Gastrocnemius medialis (tissue), 4 donors: ENCODE measurements at regions not wholly inside any gene's neighbourhood (a gene's known extent, or its start where the extent isn't known, plus 50 kb on each side); places are given as distances from the start of the nearest gene placed in this dataset.

Source experiments
- ATAC-seq, 2 donors: fragments of 150-250 bp; one replicate each; pipeline ENCODE4 v1.9.1; 2016
- DNase-seq, 2 donors: peaks; one replicate each; pipeline ENCODE4 v3.0.0-alpha.2; 2019
- H3K27ac ChIP-seq, 4 donors: fragments of 200-600 bp; sonication (generic); 1 replicate in 1 of 4; 2 replicates in 3 of 4; pipeline ENCODE4 v1.5.1; 2016 to 2018; ENCODE audit warnings: mild to moderate bottlenecking in 2 of 4, moderate library complexity in 1 of 4
- H3K27me3 ChIP-seq, 3 donors: fragments of 200-600 bp; sonication (generic) in 2 of 3; 1 replicate in 1 of 3; 2 replicates in 2 of 3; pipeline versions ENCODE4 v1.5.1 to v1.6.0; 2016 to 2019; ENCODE audit warnings: mild to moderate bottlenecking in 1 of 3, moderate library complexity in 1 of 3
- H3K36me3 ChIP-seq, 2 donors: fragments of 200-600 bp; sonication (generic) in 1 of 2; one replicate each; pipeline ENCODE4 v1.5.1; 2017 to 2018
- H3K4me1 ChIP-seq, 2 donors: fragments of 200-600 bp; sonication (generic) in 1 of 2; one replicate each; pipeline ENCODE4 v1.5.1; 2016 to 2017; ENCODE audit warnings: mild to moderate bottlenecking in 2 of 2
- H3K4me3 ChIP-seq, 4 donors: fragments of 200-600 bp; sonication (generic) in 3 of 4; 1 replicate in 1 of 4; 2 replicates in 3 of 4; pipeline ENCODE4 v1.5.1; 2016 to 2019; ENCODE audit warnings: mild to moderate bottlenecking in 2 of 4
- H3K9me3 ChIP-seq, 3 donors: fragments of 200-600 bp; sonication (generic) in 2 of 3; 1 replicate in 1 of 3; 2 replicates in 2 of 3; pipeline ENCODE4 v1.5.1; 2016 to 2019
- POLR2A ChIP-seq, 2 donors: fragments of 450-650 bp; IDR thresholded peaks; one replicate each; pipeline ENCODE4 v1.6.1; 2017; ENCODE audit warnings: antibody characterized with exemption in 2 of 2, mild to moderate bottlenecking in 2 of 2, moderate library complexity in 2 of 2
- in situ Hi-C, 4 donors: fragments of 200-750 bp; cut with MboI; loops; one replicate each; pipeline versions ENCODE4 v1.15.0 to v1.8.0; 2017; ENCODE audit warnings: low sequenced_read_pairs in 4 of 4
- intact Hi-C: fragments of 100-400 bp; cut with DNase I; formaldehyde crosslinking; loops from one replicate; pipeline ENCODE4 v1.15.1; 2023; ENCODE audit warnings: low total_unique reads
- TF ChIP-seq, protein P1 (sequence below), 5 experiments: fragments of 450-650 bp in 3 of 5; fragments of 200-600 bp in 2 of 5; sonication (generic) in 2 of 5; IDR thresholded peaks in 4 of 5; conservative IDR thresholded peaks in 1 of 5; 1 replicate in 4 of 5; 2 replicates in 1 of 5; pipeline ENCODE4 v1.5.1; 2016 to 2019; ENCODE audit warnings: antibody characterized with exemption in 5 of 5, mild to moderate bottlenecking in 3 of 5, moderate library complexity in 3 of 5

DNA sequence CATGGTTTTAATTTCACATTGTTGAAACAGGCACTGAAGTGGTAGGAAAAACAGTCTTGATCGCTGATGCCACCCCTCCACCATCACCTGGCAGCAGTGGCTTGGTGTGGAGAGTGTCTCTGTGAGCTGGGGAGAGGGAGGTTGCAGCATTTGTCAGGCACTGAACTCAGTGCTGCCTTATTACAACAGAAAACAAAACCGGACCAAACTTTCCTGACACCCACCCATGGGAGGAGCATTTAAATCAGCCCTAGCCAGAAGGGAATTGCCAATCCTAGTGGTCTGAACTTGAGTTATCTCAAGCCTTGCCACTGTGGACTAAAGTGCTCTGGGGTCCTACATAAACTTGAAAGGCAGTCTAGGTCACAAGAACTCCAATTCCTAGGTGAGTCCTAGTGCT, 103.0 kb upstream of the LGALSL start:
- intact Hi-C loops (no loop called here), in situ Hi-C loops (no loop called here)
- Histone ChIP-seq H3K36me3 (no peaks in the 10 kb centered on the region), H3K27ac (no peak overlapping the region), H3K4me3 (no peak overlapping the region), H3K27me3 (no peaks in the 10 kb centered on the region), H3K9me3 (no peaks in the 10 kb centered on the region), H3K4me1 (no peaks in the 10 kb centered on the region)
- no peak for TF ChIP-seq POLR2A (IDR thresholded peaks at IDR 0.05)
- TF ChIP-seq, protein P1, sequence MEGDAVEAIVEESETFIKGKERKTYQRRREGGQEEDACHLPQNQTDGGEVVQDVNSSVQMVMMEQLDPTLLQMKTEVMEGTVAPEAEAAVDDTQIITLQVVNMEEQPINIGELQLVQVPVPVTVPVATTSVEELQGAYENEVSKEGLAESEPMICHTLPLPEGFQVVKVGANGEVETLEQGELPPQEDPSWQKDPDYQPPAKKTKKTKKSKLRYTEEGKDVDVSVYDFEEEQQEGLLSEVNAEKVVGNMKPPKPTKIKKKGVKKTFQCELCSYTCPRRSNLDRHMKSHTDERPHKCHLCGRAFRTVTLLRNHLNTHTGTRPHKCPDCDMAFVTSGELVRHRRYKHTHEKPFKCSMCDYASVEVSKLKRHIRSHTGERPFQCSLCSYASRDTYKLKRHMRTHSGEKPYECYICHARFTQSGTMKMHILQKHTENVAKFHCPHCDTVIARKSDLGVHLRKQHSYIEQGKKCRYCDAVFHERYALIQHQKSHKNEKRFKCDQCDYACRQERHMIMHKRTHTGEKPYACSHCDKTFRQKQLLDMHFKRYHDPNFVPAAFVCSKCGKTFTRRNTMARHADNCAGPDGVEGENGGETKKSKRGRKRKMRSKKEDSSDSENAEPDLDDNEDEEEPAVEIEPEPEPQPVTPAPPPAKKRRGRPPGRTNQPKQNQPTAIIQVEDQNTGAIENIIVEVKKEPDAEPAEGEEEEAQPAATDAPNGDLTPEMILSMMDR (IDR thresholded peaks at IDR 0.05 in 4 of 5, conservative IDR thresholded peaks at IDR 0.05 in 1 of 5): no peak
- ATAC-seq (no peak), DNase-seq (no peak)

DNA sequence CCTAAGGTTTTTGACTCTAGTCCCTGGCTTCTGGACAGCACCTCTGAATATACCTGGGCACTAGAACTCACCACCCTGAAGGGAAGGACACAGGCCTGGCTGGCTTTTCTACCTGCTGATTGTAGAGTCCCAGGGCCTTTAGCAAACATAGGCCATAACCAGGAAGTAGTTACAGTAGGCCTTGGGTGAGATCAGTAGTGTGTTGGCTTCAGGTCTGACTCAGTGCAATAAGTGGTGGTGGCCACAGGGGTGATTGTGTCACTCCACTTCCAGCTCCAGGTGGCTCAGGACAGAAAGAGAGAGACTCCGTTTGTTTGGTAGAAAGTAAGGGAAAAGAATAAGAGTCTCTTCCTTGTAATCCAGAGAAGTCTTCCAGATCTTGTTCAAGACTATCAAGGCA, 101.7 kb upstream of the LGALSL start:
- ATAC-seq: no peak
- Histone ChIP-seq H3K36me3 (no peaks in the 10 kb centered on the region), H3K4me1 (no peaks in the 10 kb centered on the region), H3K27me3 (no peaks in the 10 kb centered on the region), H3K9me3 (no peaks in the 10 kb centered on the region), H3K27ac (no peak overlapping the region), H3K4me3 (no peak overlapping the region)
- intact Hi-C loops: no loop called here
- DNase-seq: no peak
- in situ Hi-C loops: no loop called here
- TF ChIP-seq POLR2A (IDR thresholded peaks at IDR 0.05): no peak
- TF ChIP-seq, protein P1 (IDR thresholded peaks at IDR 0.05 in 4 of 5, conservative IDR thresholded peaks at IDR 0.05 in 1 of 5): no peak

DNA sequence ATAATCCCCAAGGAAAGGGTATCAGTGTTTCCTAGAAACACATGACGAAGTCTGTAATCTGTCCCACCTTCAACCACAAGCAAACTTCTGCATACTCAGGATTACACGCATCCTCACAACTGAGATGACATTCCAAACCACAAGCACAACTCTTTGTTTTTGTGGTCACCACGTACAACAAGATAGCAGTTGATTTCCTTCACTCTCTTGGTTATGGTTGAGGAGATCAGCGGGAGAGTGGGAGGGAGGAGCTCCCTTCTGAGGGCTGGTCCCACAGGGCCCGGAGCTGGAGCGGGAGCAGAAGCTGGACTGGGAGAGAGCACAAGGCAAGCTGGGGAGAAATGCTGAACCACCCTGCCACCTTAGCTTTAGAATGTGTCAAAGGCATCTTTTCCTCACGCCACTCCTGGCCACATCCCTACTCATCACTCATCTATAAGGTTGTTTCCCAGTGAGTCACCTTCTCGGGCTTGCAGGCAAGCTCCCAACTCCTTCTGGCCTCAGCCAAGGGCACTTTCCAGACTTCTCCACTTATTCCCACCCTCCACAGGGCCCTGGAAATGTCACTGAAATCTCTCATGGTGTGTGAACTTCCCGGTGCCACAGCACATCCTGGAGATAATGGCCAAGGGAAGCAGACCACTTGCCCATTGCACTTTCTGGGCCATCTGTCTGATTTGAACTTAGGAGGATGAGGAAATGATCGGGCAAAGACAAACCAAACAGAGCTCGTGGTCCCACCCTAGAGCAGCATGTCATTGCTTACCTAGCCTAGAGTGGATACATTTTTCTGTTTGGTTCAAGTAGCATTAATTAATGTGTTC, 98.9 kb upstream of the LGALSL start:
- no peak overlapping the region for H3K4me3 ChIP-seq
- H3K4me1 ChIP-seq: peaks cover 0 to 4% of the 10 kb centered on the region in 2 donors
- DNase-seq (no peak), ATAC-seq (no peak)
- H3K36me3 ChIP-seq: no peaks in the 10 kb centered on the region
- no peaks in the 10 kb centered on the region for H3K27me3 ChIP-seq
- H3K27ac ChIP-seq: no peak overlapping the region
- intact Hi-C loops (no loop called here), in situ Hi-C loops (no loop called here)
- TF ChIP-seq POLR2A (IDR thresholded peaks at IDR 0.05): no peak
- TF ChIP-seq, protein P1 (IDR thresholded peaks at IDR 0.05 in 4 of 5, conservative IDR thresholded peaks at IDR 0.05 in 1 of 5): no peak
- no peaks in the 10 kb centered on the region for H3K9me3 ChIP-seq

DNA sequence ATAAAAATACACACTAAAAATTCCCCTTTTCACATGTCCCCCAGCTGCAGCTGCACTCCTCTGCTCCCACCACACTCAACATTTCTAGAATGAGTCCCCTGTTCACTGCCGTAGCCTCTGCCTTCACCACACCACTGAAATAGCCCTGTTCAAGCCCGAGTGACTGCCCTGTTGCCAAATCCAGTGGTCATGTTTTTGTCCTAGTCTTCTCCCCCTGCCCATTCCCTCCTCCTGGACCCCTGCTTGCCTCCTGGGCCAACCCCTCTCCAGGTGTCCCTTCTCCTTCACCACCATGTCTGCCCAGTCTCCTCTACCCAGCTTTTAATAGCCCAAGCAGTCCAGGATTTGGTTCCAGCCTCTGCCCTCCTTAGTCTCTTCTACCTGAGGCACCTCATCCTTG, 97.1 kb upstream of the LGALSL start:
- DNase-seq: no peak
- intact Hi-C loops (no loop called here), in situ Hi-C loops (no loop called here)
- no peaks in the 10 kb centered on the region for H3K27me3 ChIP-seq
- no peaks in the 10 kb centered on the region for H3K9me3 ChIP-seq
- no peaks in the 10 kb centered on the region for H3K36me3 ChIP-seq
- no peak overlapping the region for H3K27ac ChIP-seq
- ATAC-seq: no peak
- H3K4me3 ChIP-seq: no peak overlapping the region
- TF ChIP-seq, protein P1 (IDR thresholded peaks at IDR 0.05 in 4 of 5, conservative IDR thresholded peaks at IDR 0.05 in 1 of 5): no peak
- H3K4me1 ChIP-seq: peaks cover 0 to 7% of the 10 kb centered on the region in 2 donors
